ENCODE measurements at regions not wholly inside any gene's neighbourhood (a gene's known extent, or its start where the extent isn't known, plus 50 kb on each side); places are given as distances from the start of the nearest gene placed in this dataset.
"Not testable (repeated sequence)": the region's sequence is repeated elsewhere in the genome, so short reads cannot be mapped to it uniquely, and the experiment has no call there.

DNA sequence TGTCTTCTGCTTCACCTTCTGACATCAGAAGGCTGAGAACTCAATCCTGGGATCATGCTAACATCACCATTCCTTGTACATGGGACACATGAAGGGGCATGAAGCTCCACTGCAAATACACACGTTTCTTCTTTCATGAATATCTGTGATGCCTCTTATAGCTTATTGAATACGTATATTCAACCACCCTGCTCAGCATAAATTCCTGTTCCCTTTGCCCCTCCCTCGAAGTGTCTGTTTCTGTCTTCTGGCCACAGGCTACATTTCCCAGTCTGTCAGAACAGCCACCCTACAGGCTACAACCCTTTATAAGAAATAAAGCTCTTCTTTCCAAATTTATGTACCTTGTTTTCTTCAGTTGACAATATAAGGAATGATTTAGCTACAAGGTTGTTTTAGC is 201.3 kb upstream of the STS start:
- no peak for DNase-seq (ENCODE audit: extremely low spot score)
- TF ChIP-seq, protein P1, sequence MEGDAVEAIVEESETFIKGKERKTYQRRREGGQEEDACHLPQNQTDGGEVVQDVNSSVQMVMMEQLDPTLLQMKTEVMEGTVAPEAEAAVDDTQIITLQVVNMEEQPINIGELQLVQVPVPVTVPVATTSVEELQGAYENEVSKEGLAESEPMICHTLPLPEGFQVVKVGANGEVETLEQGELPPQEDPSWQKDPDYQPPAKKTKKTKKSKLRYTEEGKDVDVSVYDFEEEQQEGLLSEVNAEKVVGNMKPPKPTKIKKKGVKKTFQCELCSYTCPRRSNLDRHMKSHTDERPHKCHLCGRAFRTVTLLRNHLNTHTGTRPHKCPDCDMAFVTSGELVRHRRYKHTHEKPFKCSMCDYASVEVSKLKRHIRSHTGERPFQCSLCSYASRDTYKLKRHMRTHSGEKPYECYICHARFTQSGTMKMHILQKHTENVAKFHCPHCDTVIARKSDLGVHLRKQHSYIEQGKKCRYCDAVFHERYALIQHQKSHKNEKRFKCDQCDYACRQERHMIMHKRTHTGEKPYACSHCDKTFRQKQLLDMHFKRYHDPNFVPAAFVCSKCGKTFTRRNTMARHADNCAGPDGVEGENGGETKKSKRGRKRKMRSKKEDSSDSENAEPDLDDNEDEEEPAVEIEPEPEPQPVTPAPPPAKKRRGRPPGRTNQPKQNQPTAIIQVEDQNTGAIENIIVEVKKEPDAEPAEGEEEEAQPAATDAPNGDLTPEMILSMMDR (IDR thresholded peaks at IDR 0.05; ENCODE audit: control extremely low read depth, extremely low read depth, low read depth, missing control alignments): no peak
- ChIA-PET POLR2A (no interaction called here), CTCF (no interaction called here)

DNA sequence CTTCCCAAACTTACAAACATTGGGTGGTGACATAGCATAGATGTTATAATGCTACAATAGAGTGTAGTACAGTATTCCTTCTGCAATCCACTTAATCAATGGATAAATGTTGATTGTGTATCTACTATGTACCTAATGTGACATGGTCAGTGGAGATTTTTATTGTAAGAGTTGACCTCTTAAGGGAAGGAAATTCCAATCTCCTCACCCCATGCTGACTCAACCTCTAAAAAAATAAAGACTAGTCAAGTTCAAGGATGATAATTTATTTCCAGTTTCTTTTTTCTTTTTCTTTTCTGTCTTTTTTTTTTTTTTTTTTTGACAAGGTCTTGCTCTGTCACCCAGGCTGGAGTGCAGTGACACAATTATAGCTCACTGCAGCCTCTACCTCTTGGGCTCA is 206.5 kb upstream of the STS start:
- TF ChIP-seq, protein P1 (IDR thresholded peaks at IDR 0.05; ENCODE audit: control extremely low read depth, extremely low read depth, low read depth, missing control alignments): no peak
- DNase-seq (ENCODE audit: extremely low spot score): no peak
- ChIA-PET POLR2A (no interaction called here), CTCF (no interaction called here)

DNA sequence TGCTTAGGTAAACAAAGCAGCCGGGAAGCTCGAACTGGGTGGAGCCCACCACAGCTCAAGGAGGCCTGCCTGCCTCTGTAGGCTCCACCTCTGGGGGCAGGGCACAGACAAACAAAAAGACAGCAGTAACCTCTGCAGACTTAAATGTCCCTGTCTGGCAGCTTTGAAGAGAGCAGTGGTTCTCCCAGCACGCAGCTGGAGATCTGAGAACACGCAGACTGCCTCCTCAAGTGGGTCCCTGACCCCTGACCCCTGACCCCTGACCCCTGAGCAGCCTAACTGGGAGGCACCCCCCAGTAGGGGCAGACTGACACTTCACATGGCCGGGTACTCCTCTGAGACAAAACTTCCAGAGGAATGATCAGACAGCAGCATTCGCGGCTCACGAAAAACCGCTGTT is 214.6 kb upstream of the STS start:
- POLR2A ChIA-PET; DNase-seq (ENCODE audit: extremely low spot score); CTCF ChIA-PET: not testable (repeated sequence)

DNA sequence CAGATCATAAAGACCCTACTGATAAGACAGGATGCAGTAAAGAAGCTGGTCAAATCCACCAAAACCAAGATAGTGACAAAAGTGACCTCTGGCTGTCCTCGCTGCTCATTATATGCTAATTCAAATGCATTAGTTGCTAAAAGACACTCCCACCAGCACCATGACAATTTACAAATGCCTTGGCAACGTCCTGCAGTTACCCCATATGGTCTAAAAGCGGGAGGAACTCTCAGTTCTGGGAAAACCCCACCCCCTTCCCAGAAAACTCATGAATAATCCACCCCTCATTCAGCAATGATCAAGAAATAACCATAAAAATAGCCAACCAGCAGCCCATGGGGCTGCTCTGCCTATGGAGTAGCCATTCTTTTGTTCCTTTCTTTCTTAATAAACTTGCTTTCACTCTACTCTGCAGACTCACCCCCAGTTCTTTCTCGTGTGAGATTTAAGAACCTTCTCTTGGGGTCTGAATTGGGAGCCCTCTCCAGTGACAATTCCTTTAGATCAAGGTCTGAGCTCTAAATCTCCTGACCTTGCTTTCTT is 217.1 kb upstream of the STS start:
- TF ChIP-seq, protein P1 (IDR thresholded peaks at IDR 0.05; ENCODE audit: control extremely low read depth, extremely low read depth, low read depth, missing control alignments): no peak
- POLR2A ChIA-PET: no interaction called here
- CTCF ChIA-PET: no interaction called here
- DNase-seq (ENCODE audit: extremely low spot score): no peak

DNA sequence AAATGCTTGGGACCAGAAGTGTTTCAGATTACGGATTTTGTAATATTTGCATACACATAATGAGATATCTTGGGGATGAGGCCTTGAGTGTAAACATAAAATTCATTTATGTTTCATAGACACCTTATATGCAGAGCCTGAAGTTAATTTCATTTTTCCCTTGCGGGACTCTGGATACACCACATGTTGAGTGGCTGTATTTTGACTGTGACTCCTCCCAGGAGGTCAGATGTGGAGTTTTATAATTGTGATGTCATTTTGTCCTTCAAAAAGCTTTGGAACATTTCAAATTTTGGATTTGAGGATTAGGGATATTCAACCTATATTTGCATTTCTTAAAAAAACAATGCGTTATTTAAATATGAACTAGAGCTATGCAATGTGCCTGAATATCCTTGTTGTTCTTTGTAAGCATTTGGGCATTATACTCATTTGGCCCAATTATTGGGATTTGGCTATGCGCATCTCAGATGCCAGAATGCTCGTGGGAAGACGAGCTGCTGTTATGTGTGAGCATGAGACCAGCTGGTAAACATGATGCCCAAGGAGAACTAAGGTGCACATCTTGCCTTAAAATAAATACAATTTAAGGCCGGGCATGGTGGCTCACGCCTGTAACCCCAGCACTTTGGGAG is 223.0 kb upstream of the STS start:
- TF ChIP-seq, protein P1 (IDR thresholded peaks at IDR 0.05; ENCODE audit: control extremely low read depth, extremely low read depth, low read depth, missing control alignments): no peak

DNA sequence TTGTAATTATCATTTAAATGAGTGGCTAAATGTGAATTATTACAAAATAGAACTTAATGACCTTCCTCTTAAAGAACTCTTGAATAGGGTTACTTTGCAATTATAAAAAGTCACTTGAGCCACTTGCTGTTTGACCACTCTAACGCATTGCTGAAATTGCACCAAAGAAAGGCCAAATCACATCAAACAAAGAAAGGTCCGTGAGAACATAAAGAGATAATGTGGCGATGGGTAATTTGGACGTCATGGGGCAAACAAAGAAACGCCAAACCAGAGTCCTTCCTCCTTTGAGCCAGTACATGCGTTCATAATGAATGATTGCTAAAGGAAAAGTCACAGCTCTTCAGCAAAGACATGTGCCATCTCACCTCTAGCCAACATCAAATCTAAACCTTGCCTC is 229.8 kb upstream of the STS start:
- DNase-seq (ENCODE audit: extremely low spot score): no peak
- ChIA-PET CTCF (no interaction called here), POLR2A (no interaction called here)
- TF ChIP-seq, protein P1 (IDR thresholded peaks at IDR 0.05; ENCODE audit: control extremely low read depth, extremely low read depth, low read depth, missing control alignments): no peak

More for the DNA sequence above, 223.0 kb upstream of the STS start:
- no peak for DNase-seq (ENCODE audit: extremely low spot score)
- CTCF ChIA-PET: no interaction called here
- POLR2A ChIA-PET: no interaction called here

DNA sequence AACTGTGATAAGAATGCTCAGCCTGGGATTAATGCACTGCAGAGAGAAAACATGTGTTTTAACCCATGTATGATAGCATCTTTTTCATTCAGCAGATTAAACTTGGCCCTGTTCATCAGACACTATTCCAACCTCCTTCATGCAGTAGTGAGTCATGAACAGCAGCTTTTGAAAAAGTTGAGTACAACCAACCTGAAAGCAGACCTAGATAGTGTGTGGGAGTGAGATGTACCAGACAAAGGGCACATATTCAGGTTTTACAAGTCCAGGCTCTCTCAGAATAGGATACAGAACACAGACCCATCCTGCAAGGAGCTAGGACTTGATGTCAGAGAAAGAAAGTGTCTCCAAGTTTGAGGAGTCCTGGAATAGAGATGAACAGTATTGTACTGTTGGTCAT is 237.3 kb upstream of the STS start:
- CTCF ChIA-PET: no interaction called here
- TF ChIP-seq, protein P1 (IDR thresholded peaks at IDR 0.05; ENCODE audit: control extremely low read depth, extremely low read depth, low read depth, missing control alignments): no peak
- DNase-seq (ENCODE audit: extremely low spot score): no peak
- POLR2A ChIA-PET: no interaction called here

All from GM10248 (cell line).